ENCODE measurements at regions not wholly inside any gene's neighbourhood (a gene's known extent, or its start where the extent isn't known, plus 50 kb on each side); places are given as distances from the start of the nearest gene placed in this dataset.

- Histone ChIP-seq H3K27me3 (no peaks in the 10 kb centered on the region), H3K9me3 (no peaks in the 10 kb centered on the region), H3K36me3 (no peaks in the 10 kb centered on the region), H3K4me3 (no peak overlapping the region), H3K27ac (peak overlapping the region; percentile 57), H3K4me1 (peaks cover 46% of the 10 kb centered on the region)
- 55% methylated on average over 3 of the region's 3 CpGs for WGBS
- TF ChIP-seq EP300 (IDR thresholded peaks at IDR 0.05) (no peak), CTCF (IDR thresholded peaks at IDR 0.05) (no peak), POLR2A (IDR thresholded peaks at IDR 0.05) (no peak), POLR2AphosphoS5 (IDR thresholded peaks at IDR 0.05) (no peak)
- DNase-seq (ENCODE audit: low spot score in 2 of 2): no peak
These were observed 59.0 kb downstream of the TNP1 start for GRCh38 chr2:216800836-216801235.

GRCh38 chr2:216799873-216800431 is 59.9 kb downstream of the TNP1 start:
- TF ChIP-seq POLR2AphosphoS5 (IDR thresholded peaks at IDR 0.05): peak in 1 of 3 donors; percentile 38
- no peak for TF ChIP-seq CTCF (IDR thresholded peaks at IDR 0.05)
- Histone ChIP-seq H3K9me3 (no peaks in the 10 kb centered on the region), H3K27me3 (no peaks in the 10 kb centered on the region), H3K4me3 (no peak overlapping the region), H3K4me1 (peaks cover 45% of the 10 kb centered on the region), H3K36me3 (no peaks in the 10 kb centered on the region), H3K27ac (no peak overlapping the region)
- WGBS: 55% methylated on average over 3 of the region's 3 CpGs
- no peak for DNase-seq (ENCODE audit: low spot score in 2 of 2)

GRCh38 chr2:216796115-216796840 is 63.6 kb downstream of the TNP1 start:
- H3K27ac ChIP-seq: no peak overlapping the region
- no peaks in the 10 kb centered on the region for H3K9me3 ChIP-seq
- peaks cover 49% of the 10 kb centered on the region for H3K4me1 ChIP-seq
- H3K4me3 ChIP-seq: no peak overlapping the region
- H3K36me3 ChIP-seq: no peaks in the 10 kb centered on the region
- no peak for DNase-seq (ENCODE audit: low spot score in 2 of 2)
- no peaks in the 10 kb centered on the region for H3K27me3 ChIP-seq
- TF ChIP-seq EP300 (IDR thresholded peaks at IDR 0.05) (no peak), POLR2A (IDR thresholded peaks at IDR 0.05) (no peak), POLR2AphosphoS5 (IDR thresholded peaks at IDR 0.05) (no peak), CTCF (IDR thresholded peaks at IDR 0.05) (no peak)
- WGBS: 94% methylated on average over 10 of the region's 10 CpGs

- 62% methylated on average over 7 of the region's 7 CpGs for WGBS
These were observed 66.5 kb downstream of the TNP1 start for GRCh38 chr2:216793386-216793785.

More at GRCh38 chr2:216793386-216793785, 66.5 kb downstream of the TNP1 start:
- Histone ChIP-seq H3K36me3 (no peaks in the 10 kb centered on the region), H3K4me1 (peaks cover 31% of the 10 kb centered on the region), H3K4me3 (no peak overlapping the region), H3K27me3 (no peaks in the 10 kb centered on the region), H3K9me3 (no peaks in the 10 kb centered on the region), H3K27ac (peak overlapping the region; percentile 8)
- TF ChIP-seq POLR2A (IDR thresholded peaks at IDR 0.05): no peak
- TF ChIP-seq CTCF (IDR thresholded peaks at IDR 0.05): no peak
- TF ChIP-seq POLR2AphosphoS5 (IDR thresholded peaks at IDR 0.05): no peak
- TF ChIP-seq EP300 (IDR thresholded peaks at IDR 0.05): no peak
- no peak for DNase-seq (ENCODE audit: low spot score in 2 of 2)
